ENCODE measurements at regions not wholly inside any gene's neighbourhood (a gene's known extent, or its start where the extent isn't known, plus 50 kb on each side); places are given as distances from the start of the nearest gene placed in this dataset.

- TF ChIP-seq FOXA1 (IDR thresholded peaks at IDR 0.05), result no peak
- no peak for TF ChIP-seq TARDBP (IDR thresholded peaks at IDR 0.05)
- TF ChIP-seq SP1 (IDR thresholded peaks at IDR 0.05), result no peak
- no peak for TF ChIP-seq CTBP1 (IDR thresholded peaks at IDR 0.05; ENCODE audit: borderline replicate concordance)
- TF ChIP-seq PKNOX1 (IDR thresholded peaks at IDR 0.05), result no peak
- TF ChIP-seq HDGF (IDR thresholded peaks at IDR 0.05; ENCODE audit: borderline replicate concordance), result no peak
- TF ChIP-seq ZNF384 (IDR thresholded peaks at IDR 0.05), result no peak
- no peak for TF ChIP-seq FOXK2 (IDR thresholded peaks at IDR 0.05)
- no peak for TF ChIP-seq FOXM1 (IDR thresholded peaks at IDR 0.05; ENCODE audit: borderline replicate concordance)
- no peak for TF ChIP-seq ARNT (IDR thresholded peaks at IDR 0.05)
- TF ChIP-seq BHLHE40 (IDR thresholded peaks at IDR 0.05; ENCODE audit: borderline replicate concordance), result no peak
- no peak for TF ChIP-seq ELF4 (IDR thresholded peaks at IDR 0.05)
- no peak for TF ChIP-seq NFRKB (IDR thresholded peaks at IDR 0.05)
- TF ChIP-seq LEF1 (IDR thresholded peaks at IDR 0.05; ENCODE audit: borderline replicate concordance), result no peak
- CTCF ChIA-PET, result no interaction called here
- DNase-seq (ENCODE audit: extremely low spot score), result no peak
- POLR2A ChIA-PET, result no interaction called here
Measured at GRCh38 chr11:28833169-28833568, 725.0 kb downstream of the METTL15 start.

GRCh38 chr11:28826807-28827206 is 718.6 kb downstream of the METTL15 start:
- TF ChIP-seq FOXA1 (IDR thresholded peaks at IDR 0.05) (no peak), FOXK2 (IDR thresholded peaks at IDR 0.05) (no peak), PKNOX1 (IDR thresholded peaks at IDR 0.05) (no peak), TARDBP (IDR thresholded peaks at IDR 0.05) (no peak), NFRKB (IDR thresholded peaks at IDR 0.05) (no peak)
- DNase-seq (ENCODE audit: extremely low spot score), result no peak
- ChIA-PET CTCF (no interaction called here), POLR2A (no interaction called here)

GRCh38 chr11:28822576-28822975 is 714.4 kb downstream of the METTL15 start:
- TF ChIP-seq HDGF (IDR thresholded peaks at IDR 0.05; ENCODE audit: borderline replicate concordance) (no peak), ELF4 (IDR thresholded peaks at IDR 0.05) (no peak), ARNT (IDR thresholded peaks at IDR 0.05) (no peak), LEF1 (IDR thresholded peaks at IDR 0.05; ENCODE audit: borderline replicate concordance) (no peak), ZNF384 (IDR thresholded peaks at IDR 0.05) (no peak), FOXA1 (IDR thresholded peaks at IDR 0.05) (no peak), SP1 (IDR thresholded peaks at IDR 0.05) (no peak), CTBP1 (IDR thresholded peaks at IDR 0.05; ENCODE audit: borderline replicate concordance) (no peak)
- no peak for DNase-seq (ENCODE audit: extremely low spot score)
- ChIA-PET POLR2A (no interaction called here), CTCF (no interaction called here)

- POLR2A ChIA-PET, result no interaction called here
- TF ChIP-seq SP1 (IDR thresholded peaks at IDR 0.05) (no peak), FOXM1 (IDR thresholded peaks at IDR 0.05; ENCODE audit: borderline replicate concordance) (no peak)
- CTCF ChIA-PET, result no interaction called here
Measured at GRCh38 chr11:28820296-28820989, 712.3 kb downstream of the METTL15 start.

GRCh38 chr11:28819741-28820140 is 711.6 kb downstream of the METTL15 start:
- DNase-seq (ENCODE audit: extremely low spot score), result no peak
- TF ChIP-seq NFRKB (IDR thresholded peaks at IDR 0.05), result no peak
- TF ChIP-seq TARDBP (IDR thresholded peaks at IDR 0.05), result no peak
- TF ChIP-seq CTBP1 (IDR thresholded peaks at IDR 0.05; ENCODE audit: borderline replicate concordance), result no peak
- no peak for TF ChIP-seq FOXA1 (IDR thresholded peaks at IDR 0.05)
- no peak for TF ChIP-seq SP1 (IDR thresholded peaks at IDR 0.05)
- no peak for TF ChIP-seq ZNF384 (IDR thresholded peaks at IDR 0.05)
- no peak for TF ChIP-seq HDGF (IDR thresholded peaks at IDR 0.05; ENCODE audit: borderline replicate concordance)
- no peak for TF ChIP-seq ARNT (IDR thresholded peaks at IDR 0.05)
- POLR2A ChIA-PET, result no interaction called here
- CTCF ChIA-PET, result no interaction called here

More at GRCh38 chr11:28820296-28820989, 712.3 kb downstream of the METTL15 start:
- DNase-seq (ENCODE audit: extremely low spot score), result no peak

- ChIA-PET CTCF (no interaction called here), POLR2A (no interaction called here)
- no peak for DNase-seq (ENCODE audit: extremely low spot score)
- TF ChIP-seq SUZ12 (IDR thresholded peaks at IDR 0.05), result no peak
- no peak for TF ChIP-seq LEF1 (IDR thresholded peaks at IDR 0.05; ENCODE audit: borderline replicate concordance)
- TF ChIP-seq ARNT (IDR thresholded peaks at IDR 0.05), result no peak
- no peak for TF ChIP-seq FOXM1 (IDR thresholded peaks at IDR 0.05; ENCODE audit: borderline replicate concordance)
- no peak for TF ChIP-seq FOXA1 (IDR thresholded peaks at IDR 0.05)
- TF ChIP-seq FOXK2 (IDR thresholded peaks at IDR 0.05), result no peak
- TF ChIP-seq PKNOX1 (IDR thresholded peaks at IDR 0.05), result no peak
- TF ChIP-seq NFRKB (IDR thresholded peaks at IDR 0.05), result no peak
- TF ChIP-seq CTBP1 (IDR thresholded peaks at IDR 0.05; ENCODE audit: borderline replicate concordance), result no peak
- no peak for TF ChIP-seq BHLHE40 (IDR thresholded peaks at IDR 0.05; ENCODE audit: borderline replicate concordance)
- TF ChIP-seq L3MBTL2 (conservative IDR thresholded peaks at IDR 0.05), result no peak
Measured at GRCh38 chr11:28815110-28815509, 706.9 kb downstream of the METTL15 start.

- TF ChIP-seq PKNOX1 (IDR thresholded peaks at IDR 0.05) (no peak), FOXK2 (IDR thresholded peaks at IDR 0.05) (no peak), LEF1 (IDR thresholded peaks at IDR 0.05; ENCODE audit: borderline replicate concordance) (no peak), FOXA1 (IDR thresholded peaks at IDR 0.05) (no peak), ARNT (IDR thresholded peaks at IDR 0.05) (no peak), NFRKB (IDR thresholded peaks at IDR 0.05) (no peak), SP1 (IDR thresholded peaks at IDR 0.05) (no peak), L3MBTL2 (conservative IDR thresholded peaks at IDR 0.05) (no peak), SUZ12 (IDR thresholded peaks at IDR 0.05) (no peak), CTBP1 (IDR thresholded peaks at IDR 0.05; ENCODE audit: borderline replicate concordance) (no peak), ELF4 (IDR thresholded peaks at IDR 0.05) (no peak), BHLHE40 (IDR thresholded peaks at IDR 0.05; ENCODE audit: borderline replicate concordance) (no peak), TARDBP (IDR thresholded peaks at IDR 0.05) (no peak), ZNF384 (IDR thresholded peaks at IDR 0.05) (no peak), FOXM1 (IDR thresholded peaks at IDR 0.05; ENCODE audit: borderline replicate concordance) (no peak), HDGF (IDR thresholded peaks at IDR 0.05; ENCODE audit: borderline replicate concordance) (no peak)
- CTCF ChIA-PET, result no interaction called here
- DNase-seq (ENCODE audit: extremely low spot score), result no peak
- POLR2A ChIA-PET, result no interaction called here
Measured at GRCh38 chr11:28808771-28809170, 700.6 kb downstream of the METTL15 start.
